Mesodermal cell (in vitro differentiated cells): ENCODE measurements at regions not wholly inside any gene's neighbourhood (a gene's known extent, or its start where the extent isn't known, plus 50 kb on each side); places are given as distances from the start of the nearest gene placed in this dataset.

Experiments used
- H3K27ac ChIP-seq: 2 replicates; pipeline ENCODE4 v1.7.0; 2013; ENCODE audit warnings: mild to moderate bottlenecking, low read depth, low read length, moderate library complexity; ENCODE audit not compliant: severe bottlenecking
- H3K36me3 ChIP-seq: 2 replicates; pipeline ENCODE4 v1.7.1; 2013; ENCODE audit warnings: mild to moderate bottlenecking, low read length, moderate library complexity; ENCODE audit not compliant: control insufficient read depth, insufficient read depth
- H3K4me1 ChIP-seq: one replicate; pipeline ENCODE4 v1.7.1; 2013; ENCODE audit warnings: mild to moderate bottlenecking, low read length; ENCODE audit not compliant: insufficient read depth, control insufficient read depth, poor library complexity, severe bottlenecking
- H3K4me3 ChIP-seq: 2 replicates; pipeline ENCODE4 v1.7.0; 2013; ENCODE audit warnings: low read length, control low read depth, mild to moderate bottlenecking; ENCODE audit not compliant: insufficient read depth, poor library complexity, severe bottlenecking; ENCODE audit errors: extremely low read depth
- H3K9me3 ChIP-seq: 2 replicates; pipeline ENCODE4 v1.7.1; 2013; ENCODE audit warnings: mild to moderate bottlenecking, low read length, moderate library complexity; ENCODE audit not compliant: control insufficient read depth
- WGBS, 2 experiments: methylation state at CpG; one replicate each; pipeline ENCODE4 v1.1.5; 2013; ENCODE audit warnings: missing lambda C conversion rate in 2 of 2; ENCODE audit not compliant: insufficient coverage in 2 of 2; 5-methylcytosine and 5-hydroxymethylcytosine counted together

- Histone ChIP-seq H3K4me1 (peaks cover 20% of the 10 kb centered on the region), H3K27ac (no peak overlapping the region), H3K9me3 (no peaks in the 10 kb centered on the region), H3K4me3 (no peak overlapping the region), H3K36me3 (no peaks in the 10 kb centered on the region)
- 60% methylated on average over 1 of the region's 1 CpG; no CpG with 5 or more reads in 1 of the 2 experiments for WGBS, 2 experiments
Measured at GRCh38 chr7:131112431-131112830, 215.2 kb upstream of the MKLN1 start.

GRCh38 chr7:131115340-131115739 is 212.3 kb upstream of the MKLN1 start:
- H3K27ac ChIP-seq = no peak overlapping the region
- WGBS, 2 experiments = 76 to 83% methylated on average over 1 to 5 of the region's 5 CpGs
- no peaks in the 10 kb centered on the region for H3K36me3 ChIP-seq
- H3K4me3 ChIP-seq = no peak overlapping the region
- peaks cover 14% of the 10 kb centered on the region for H3K9me3 ChIP-seq
- H3K4me1 ChIP-seq = peaks cover 12% of the 10 kb centered on the region

DNA sequence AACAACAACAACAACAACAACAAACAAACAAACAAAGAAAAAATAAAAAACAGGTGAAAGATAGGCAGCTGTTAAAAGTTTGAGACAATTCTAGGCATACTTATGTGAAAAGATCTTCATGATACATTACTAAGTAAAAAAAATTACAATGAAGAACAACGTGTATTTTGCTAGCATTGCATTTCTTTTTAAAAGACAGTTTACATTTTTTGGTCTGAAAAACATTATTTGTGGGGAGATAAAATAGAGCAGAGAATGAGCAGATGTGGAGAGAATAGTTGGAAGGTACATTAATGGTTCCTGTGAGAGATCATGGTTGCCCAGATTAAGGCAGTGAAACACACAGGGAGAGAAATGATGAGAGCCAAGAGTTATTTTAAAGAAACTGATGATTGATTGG is 210.2 kb upstream of the MKLN1 start:
- no peaks in the 10 kb centered on the region for H3K4me1 ChIP-seq
- no peaks in the 10 kb centered on the region for H3K36me3 ChIP-seq
- H3K27ac ChIP-seq = no peak overlapping the region
- WGBS, 2 experiments = no CpG with 5 or more reads among the region's 1 CpG
- no peak overlapping the region for H3K4me3 ChIP-seq
- peaks cover 14% of the 10 kb centered on the region for H3K9me3 ChIP-seq

DNA sequence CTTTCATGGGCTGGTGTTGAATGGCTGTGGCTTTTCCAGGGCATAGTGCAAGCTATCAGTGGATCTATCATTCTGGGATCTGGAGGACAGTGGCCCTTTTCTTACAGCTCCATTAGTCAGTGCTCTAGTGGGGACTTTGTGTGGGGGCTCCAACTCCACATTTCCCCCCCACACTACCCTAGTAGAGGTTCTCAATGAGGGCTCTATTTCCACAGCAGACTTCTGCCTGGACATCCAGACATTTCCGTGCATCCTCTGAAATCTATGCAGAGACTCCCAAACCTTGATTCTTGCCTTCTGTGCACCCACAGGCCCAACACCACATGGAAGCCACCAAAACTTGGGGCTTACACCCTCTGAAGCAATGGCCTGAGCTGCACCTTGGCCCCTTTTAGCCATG is 208.3 kb upstream of the MKLN1 start:
- H3K4me1 ChIP-seq = no peaks in the 10 kb centered on the region
- 67 to 86% methylated on average over 1 of the region's 1 CpG for WGBS, 2 experiments
- H3K9me3 ChIP-seq = peaks cover 14% of the 10 kb centered on the region
- no peak overlapping the region for H3K27ac ChIP-seq
- H3K4me3 ChIP-seq = no peak overlapping the region
- H3K36me3 ChIP-seq = no peaks in the 10 kb centered on the region

DNA sequence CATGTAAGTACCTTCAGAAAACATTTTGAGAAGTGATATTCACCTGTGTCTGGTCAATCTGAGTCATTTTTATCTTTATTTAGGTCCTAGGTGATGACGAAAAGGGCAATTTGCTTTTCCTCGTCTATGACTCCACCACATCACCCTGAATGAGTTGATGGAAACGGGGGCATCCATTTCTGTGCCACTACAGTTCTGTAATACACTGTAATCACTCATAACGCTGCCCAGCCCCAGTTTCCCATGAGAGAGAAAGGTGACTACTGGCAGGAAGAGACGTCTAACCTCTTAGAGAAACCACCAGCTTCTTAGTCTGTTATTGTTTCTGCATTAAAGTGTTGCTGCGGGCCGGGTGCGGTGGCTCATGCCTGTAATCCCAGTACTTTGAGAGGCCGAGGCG is 205.3 kb upstream of the MKLN1 start:
- 76 to 90% methylated on average over 2 to 8 of the region's 10 CpGs for WGBS, 2 experiments
- peaks cover 14% of the 10 kb centered on the region for H3K9me3 ChIP-seq
- H3K4me3 ChIP-seq = no peak overlapping the region
- H3K36me3 ChIP-seq = no peaks in the 10 kb centered on the region
- H3K27ac ChIP-seq = no peak overlapping the region
- H3K4me1 ChIP-seq = no peaks in the 10 kb centered on the region

DNA sequence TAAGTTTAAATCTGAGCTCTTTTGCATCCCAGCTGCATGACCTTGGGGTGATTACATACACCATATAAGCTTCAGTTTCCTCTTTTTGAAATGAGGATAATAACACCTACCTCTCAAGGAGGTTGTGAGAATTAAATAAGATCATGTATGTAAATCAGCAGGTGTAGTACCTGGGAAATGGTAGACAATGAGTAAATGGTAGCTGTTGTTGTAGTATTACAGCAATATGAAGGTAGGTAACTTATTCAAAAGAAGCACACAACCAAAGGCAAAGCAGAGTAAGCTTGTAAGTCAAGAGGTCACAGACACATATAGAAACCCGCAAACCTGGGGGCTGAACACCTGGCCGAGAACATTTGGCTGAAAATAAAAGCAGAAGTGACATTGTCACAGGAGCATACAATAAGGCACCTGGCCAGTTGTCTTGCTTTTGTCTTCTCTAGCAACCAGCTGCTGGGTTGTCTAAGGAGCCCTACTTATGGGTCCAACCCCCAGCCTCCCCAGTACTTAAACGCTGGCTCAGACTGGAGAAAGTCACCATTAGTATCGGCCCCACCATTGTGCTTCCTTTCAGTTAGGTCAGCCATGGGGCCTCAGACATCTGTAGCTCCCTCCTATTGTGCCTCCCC is 203.6 kb upstream of the MKLN1 start:
- H3K36me3 ChIP-seq = no peaks in the 10 kb centered on the region
- H3K4me1 ChIP-seq = no peaks in the 10 kb centered on the region
- no peak overlapping the region for H3K27ac ChIP-seq
- 76 to 89% methylated on average over 4 of the region's 4 CpGs for WGBS, 2 experiments
- peaks cover 8% of the 10 kb centered on the region for H3K9me3 ChIP-seq
- no peak overlapping the region for H3K4me3 ChIP-seq

GRCh38 chr7:131124867-131125266 is 202.8 kb upstream of the MKLN1 start:
- no peak overlapping the region for H3K4me3 ChIP-seq
- no peaks in the 10 kb centered on the region for H3K36me3 ChIP-seq
- H3K9me3 ChIP-seq = peaks cover under 1% of the 10 kb centered on the region
- WGBS, 2 experiments = 90 to 100% methylated on average over 1 of the region's 3 CpGs
- H3K4me1 ChIP-seq = no peaks in the 10 kb centered on the region
- H3K27ac ChIP-seq = no peak overlapping the region

DNA sequence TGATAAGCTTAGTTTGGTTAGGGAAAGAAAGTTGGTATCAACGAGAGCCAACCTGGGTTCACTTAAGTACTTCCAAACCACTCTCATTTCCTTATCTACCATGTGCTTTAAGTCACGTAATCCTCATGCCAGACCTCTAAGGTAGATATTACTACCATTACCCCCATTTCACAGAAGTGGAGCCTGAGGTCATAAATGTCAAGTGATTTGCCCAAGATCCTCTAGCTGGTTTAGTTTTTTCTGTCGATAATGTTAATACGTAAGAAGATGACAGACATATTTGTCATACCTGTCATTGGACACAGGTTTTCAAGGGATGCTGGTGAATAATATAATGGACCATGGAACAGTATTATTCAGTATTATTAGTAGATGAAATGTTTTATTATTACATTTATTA is 197.4 kb upstream of the MKLN1 start:
- Histone ChIP-seq H3K27ac (no peak overlapping the region), H3K4me3 (no peak overlapping the region), H3K36me3 (no peaks in the 10 kb centered on the region), H3K4me1 (peaks cover 11% of the 10 kb centered on the region), H3K9me3 (no peaks in the 10 kb centered on the region)
- 63% methylated on average over 3 of the region's 4 CpGs; no CpG with 5 or more reads in 1 of the 2 experiments for WGBS, 2 experiments

GRCh38 chr7:131131012-131131745 is 196.5 kb upstream of the MKLN1 start:
- Histone ChIP-seq H3K4me3 (no peak overlapping the region), H3K9me3 (no peaks in the 10 kb centered on the region), H3K4me1 (peaks cover 11% of the 10 kb centered on the region), H3K27ac (no peak overlapping the region), H3K36me3 (no peaks in the 10 kb centered on the region)
- 92 to 100% methylated on average over 3 of the region's 6 CpGs for WGBS, 2 experiments

DNA sequence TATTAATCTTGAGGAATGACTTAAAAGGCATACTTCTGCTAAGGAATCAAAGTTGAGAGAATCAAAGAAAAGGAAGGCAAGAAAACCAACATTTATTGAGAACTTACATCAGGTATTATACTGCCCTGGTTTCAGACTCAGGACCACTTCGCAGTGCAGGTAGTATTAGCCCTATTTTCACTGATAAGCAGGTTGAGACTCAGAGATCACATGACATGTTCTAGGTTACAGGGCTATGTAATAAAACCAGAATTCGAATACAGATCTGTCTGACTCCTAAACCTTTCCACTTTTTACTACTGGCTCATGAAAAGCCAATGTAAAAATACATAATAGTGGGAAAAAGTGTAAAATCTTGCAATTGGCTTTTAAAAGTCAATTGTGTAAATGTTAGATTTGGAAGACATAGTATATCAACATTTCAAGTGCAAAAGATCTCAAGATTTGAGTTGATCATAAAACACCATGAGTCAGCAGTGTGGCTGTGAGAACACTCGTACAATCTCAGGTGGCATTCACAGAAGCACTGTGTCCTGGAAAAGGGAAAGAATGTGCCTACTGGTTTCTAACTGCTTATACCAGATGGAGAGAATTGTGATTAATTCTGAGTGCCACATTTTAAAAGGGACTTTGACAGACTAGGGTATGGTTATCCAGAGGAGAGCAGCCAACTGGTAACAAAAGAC is 195.8 kb upstream of the MKLN1 start:
- Histone ChIP-seq H3K36me3 (no peaks in the 10 kb centered on the region), H3K9me3 (no peaks in the 10 kb centered on the region), H3K4me3 (no peak overlapping the region), H3K4me1 (peaks cover 11% of the 10 kb centered on the region), H3K27ac (no peak overlapping the region)
- WGBS, 2 experiments = 87 to 100% methylated on average over 2 of the region's 3 CpGs

- no peaks in the 10 kb centered on the region for H3K36me3 ChIP-seq
- peaks cover 5% of the 10 kb centered on the region for H3K4me1 ChIP-seq
- no peak overlapping the region for H3K27ac ChIP-seq
- H3K9me3 ChIP-seq = no peaks in the 10 kb centered on the region
- H3K4me3 ChIP-seq = no peak overlapping the region
Measured at GRCh38 chr7:131139462-131139861, 188.2 kb upstream of the MKLN1 start.
